ENCODE measurements at regions not wholly inside any gene's neighbourhood (a gene's known extent, or its start where the extent isn't known, plus 50 kb on each side); places are given as distances from the start of the nearest gene placed in this dataset.

GRCh38 chr3:27796365-27796875 is 74.3 kb upstream of the EOMES start:
- H3K4me3 ChIP-seq (ENCODE audit: low read depth, low read length) = no peak overlapping the region
- no peak for TF ChIP-seq CTCF (IDR thresholded peaks at IDR 0.05; ENCODE audit: insufficient read depth, low read depth, low read length)
- no peaks in the 10 kb centered on the region for H3K36me3 ChIP-seq (ENCODE audit: control insufficient read depth, insufficient read depth, low read length)
- no peaks in the 10 kb centered on the region for H3K27me3 ChIP-seq (ENCODE audit: control insufficient read depth, insufficient read depth, low read length)
- ChIA-PET CTCF (no interaction called here), POLR2A (no interaction called here)
- no peak for DNase-seq (ENCODE audit: low read depth)

DNA sequence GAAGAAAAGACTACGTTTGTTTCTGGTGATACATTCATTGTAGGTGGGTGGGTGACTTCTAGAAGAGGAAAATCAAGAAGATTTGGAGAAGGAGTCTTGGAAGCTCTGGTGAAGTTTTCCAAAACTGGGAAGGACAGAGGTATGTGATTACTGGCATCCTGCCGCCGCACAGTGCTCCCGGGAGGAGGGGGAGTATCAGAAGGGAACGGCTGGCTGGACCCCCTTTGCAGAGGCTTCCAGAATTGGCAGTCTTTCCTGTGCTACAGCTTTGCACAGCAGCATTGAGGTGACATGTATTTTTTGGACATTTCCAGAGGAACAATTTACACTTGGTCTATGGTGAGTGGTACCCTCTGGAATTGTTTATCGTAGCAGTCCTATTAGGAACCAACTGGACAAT is 75.7 kb upstream of the EOMES start:
- CTCF ChIA-PET = no interaction called here
- DNase-seq (ENCODE audit: low read depth) = no peak
- H3K36me3 ChIP-seq (ENCODE audit: control insufficient read depth, insufficient read depth, low read length) = no peaks in the 10 kb centered on the region
- H3K4me3 ChIP-seq (ENCODE audit: low read depth, low read length) = no peak overlapping the region
- TF ChIP-seq CTCF (IDR thresholded peaks at IDR 0.05; ENCODE audit: insufficient read depth, low read depth, low read length) = no peak
- POLR2A ChIA-PET = no interaction called here
- H3K27me3 ChIP-seq (ENCODE audit: control insufficient read depth, insufficient read depth, low read length) = no peaks in the 10 kb centered on the region

- H3K4me3 ChIP-seq (ENCODE audit: low read depth, low read length) = no peak overlapping the region
- H3K36me3 ChIP-seq (ENCODE audit: control insufficient read depth, insufficient read depth, low read length) = no peaks in the 10 kb centered on the region
- no peaks in the 10 kb centered on the region for H3K27me3 ChIP-seq (ENCODE audit: control insufficient read depth, insufficient read depth, low read length)
- POLR2A ChIA-PET = no interaction called here
- DNase-seq (ENCODE audit: low read depth) = no peak
- TF ChIP-seq CTCF (IDR thresholded peaks at IDR 0.05; ENCODE audit: insufficient read depth, low read depth, low read length) = no peak
- CTCF ChIA-PET = no interaction called here
These were observed 78.1 kb upstream of the EOMES start for GRCh38 chr3:27800261-27800660.

GRCh38 chr3:27802425-27802824 is 80.3 kb upstream of the EOMES start:
- ChIA-PET POLR2A (no interaction called here), CTCF (no interaction called here)
- no peaks in the 10 kb centered on the region for H3K36me3 ChIP-seq (ENCODE audit: control insufficient read depth, insufficient read depth, low read length)
- no peak for DNase-seq (ENCODE audit: low read depth)
- TF ChIP-seq CTCF (IDR thresholded peaks at IDR 0.05; ENCODE audit: insufficient read depth, low read depth, low read length) = no peak
- no peaks in the 10 kb centered on the region for H3K27me3 ChIP-seq (ENCODE audit: control insufficient read depth, insufficient read depth, low read length)
- H3K4me3 ChIP-seq (ENCODE audit: low read depth, low read length) = no peak overlapping the region

DNA sequence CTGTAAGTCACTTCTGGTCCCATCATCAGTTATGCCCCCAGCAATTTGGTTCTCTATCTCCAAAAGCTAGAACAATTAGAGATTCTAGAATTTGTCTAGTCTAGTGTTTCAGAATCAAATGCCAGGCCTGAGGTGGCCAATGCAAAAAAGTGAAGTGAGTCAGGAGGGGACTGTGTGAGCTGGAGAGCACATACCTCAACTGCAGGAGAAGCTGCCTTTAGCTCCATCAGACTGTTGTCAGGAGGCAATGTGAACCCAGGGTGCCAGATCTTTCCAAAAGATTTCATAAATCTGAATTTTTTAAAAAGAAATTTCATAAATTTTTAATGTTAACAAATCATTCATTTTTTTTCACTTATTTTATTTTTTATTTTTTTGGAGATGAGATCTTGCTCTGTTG is 80.7 kb upstream of the EOMES start:
- H3K36me3 ChIP-seq (ENCODE audit: control insufficient read depth, insufficient read depth, low read length) = no peaks in the 10 kb centered on the region
- no peak for DNase-seq (ENCODE audit: low read depth)
- ChIA-PET POLR2A (no interaction called here), CTCF (no interaction called here)
- no peaks in the 10 kb centered on the region for H3K27me3 ChIP-seq (ENCODE audit: control insufficient read depth, insufficient read depth, low read length)
- no peak for TF ChIP-seq CTCF (IDR thresholded peaks at IDR 0.05; ENCODE audit: insufficient read depth, low read depth, low read length)
- no peak overlapping the region for H3K4me3 ChIP-seq (ENCODE audit: low read depth, low read length)
